ENCODE measurements at regions not wholly inside any gene's neighbourhood (a gene's known extent, or its start where the extent isn't known, plus 50 kb on each side); places are given as distances from the start of the nearest gene placed in this dataset.

DNA sequence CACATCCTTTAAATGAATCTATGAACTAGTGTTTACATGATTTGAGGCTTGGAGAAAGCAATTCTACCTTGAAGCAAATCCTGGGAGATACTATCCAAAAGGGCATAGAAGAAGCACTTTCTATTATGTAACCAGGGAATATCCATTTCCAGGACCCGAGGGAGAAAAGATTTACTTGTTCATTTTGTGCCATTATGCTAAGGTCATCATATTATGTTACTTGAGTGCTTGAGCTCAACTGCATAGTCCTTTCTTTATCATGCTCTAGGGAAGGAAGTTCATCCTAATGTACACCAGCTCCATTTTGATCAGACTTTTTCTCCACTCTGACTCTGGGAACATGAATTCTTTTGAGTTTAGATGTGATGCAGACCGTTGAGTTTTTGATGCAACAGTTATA, 188.6 kb upstream of the SNX7 start:
- Mint-ChIP-seq H3K4me1 (peaks cover 3% of the 10 kb centered on the region), H3K9me3 (no peaks in the 10 kb centered on the region), H3K27ac (no peak overlapping the region), H3K36me3 (no peaks in the 10 kb centered on the region), H3K4me3 (no peak overlapping the region), H3K27me3 (ENCODE audit: insufficient read depth, low read depth) (no peaks in the 10 kb centered on the region)
- TF ChIP-seq EZH2 (IDR thresholded peaks at IDR 0.05) (no peak), EZH2phosphoT487 (IDR thresholded peaks at IDR 0.05) (no peak)
- TF ChIP-seq, protein P1, sequence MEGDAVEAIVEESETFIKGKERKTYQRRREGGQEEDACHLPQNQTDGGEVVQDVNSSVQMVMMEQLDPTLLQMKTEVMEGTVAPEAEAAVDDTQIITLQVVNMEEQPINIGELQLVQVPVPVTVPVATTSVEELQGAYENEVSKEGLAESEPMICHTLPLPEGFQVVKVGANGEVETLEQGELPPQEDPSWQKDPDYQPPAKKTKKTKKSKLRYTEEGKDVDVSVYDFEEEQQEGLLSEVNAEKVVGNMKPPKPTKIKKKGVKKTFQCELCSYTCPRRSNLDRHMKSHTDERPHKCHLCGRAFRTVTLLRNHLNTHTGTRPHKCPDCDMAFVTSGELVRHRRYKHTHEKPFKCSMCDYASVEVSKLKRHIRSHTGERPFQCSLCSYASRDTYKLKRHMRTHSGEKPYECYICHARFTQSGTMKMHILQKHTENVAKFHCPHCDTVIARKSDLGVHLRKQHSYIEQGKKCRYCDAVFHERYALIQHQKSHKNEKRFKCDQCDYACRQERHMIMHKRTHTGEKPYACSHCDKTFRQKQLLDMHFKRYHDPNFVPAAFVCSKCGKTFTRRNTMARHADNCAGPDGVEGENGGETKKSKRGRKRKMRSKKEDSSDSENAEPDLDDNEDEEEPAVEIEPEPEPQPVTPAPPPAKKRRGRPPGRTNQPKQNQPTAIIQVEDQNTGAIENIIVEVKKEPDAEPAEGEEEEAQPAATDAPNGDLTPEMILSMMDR (IDR thresholded peaks at IDR 0.05): no peak
- Histone ChIP-seq H3K4me3 (no peak overlapping the region), H4K20me1 (ENCODE audit: low read depth) (no peaks in the 10 kb centered on the region), H3K79me2 (ENCODE audit: low read depth) (no peaks in the 10 kb centered on the region), H3K36me3 (no peaks in the 10 kb centered on the region), H3F3A (ENCODE audit: low read depth) (no peaks in the 10 kb centered on the region), H3K27ac (no peak overlapping the region), H3K4me2 (no peak overlapping the region), H3K4me1 (no peaks in the 10 kb centered on the region), H3K9me3 (ENCODE audit: low read depth) (no peaks in the 10 kb centered on the region), H2AFZ (replicated peaks) (no peak overlapping the region), H3K9ac (no peak overlapping the region), H3K27me3 (no peaks in the 10 kb centered on the region)
- no peak for DNase-seq (ENCODE audit: low spot score)

- no peaks in the 10 kb centered on the region for H4K20me1 ChIP-seq (ENCODE audit: low read depth)
- no peak overlapping the region for H2AFZ ChIP-seq (replicated peaks)
- Mint-ChIP-seq H3K4me1 (peaks cover 2% of the 10 kb centered on the region), H3K4me3 (no peak overlapping the region), H3K9me3 (no peaks in the 10 kb centered on the region), H3K27me3 (ENCODE audit: insufficient read depth, low read depth) (no peaks in the 10 kb centered on the region), H3K36me3 (no peaks in the 10 kb centered on the region), H3K27ac (no peak overlapping the region)
- no peaks in the 10 kb centered on the region for H3K79me2 ChIP-seq (ENCODE audit: low read depth)
- no peaks in the 10 kb centered on the region for H3K27me3 ChIP-seq
- no peaks in the 10 kb centered on the region for H3K36me3 ChIP-seq
- H3K9me3 ChIP-seq (ENCODE audit: low read depth): no peaks in the 10 kb centered on the region
- H3F3A ChIP-seq (ENCODE audit: low read depth): no peaks in the 10 kb centered on the region
- no peak overlapping the region for H3K4me3 ChIP-seq
- no peak overlapping the region for H3K9ac ChIP-seq
- TF ChIP-seq, protein P1 (IDR thresholded peaks at IDR 0.05): no peak
- TF ChIP-seq EZH2 (IDR thresholded peaks at IDR 0.05) (no peak), EZH2phosphoT487 (IDR thresholded peaks at IDR 0.05) (no peak)
- H3K4me2 ChIP-seq: no peak overlapping the region
- DNase-seq (ENCODE audit: low spot score): no peak
- no peak overlapping the region for H3K27ac ChIP-seq
- H3K4me1 ChIP-seq: no peaks in the 10 kb centered on the region
These were observed 189.9 kb upstream of the SNX7 start for GRCh38 chr1:98471633-98472032.

DNA sequence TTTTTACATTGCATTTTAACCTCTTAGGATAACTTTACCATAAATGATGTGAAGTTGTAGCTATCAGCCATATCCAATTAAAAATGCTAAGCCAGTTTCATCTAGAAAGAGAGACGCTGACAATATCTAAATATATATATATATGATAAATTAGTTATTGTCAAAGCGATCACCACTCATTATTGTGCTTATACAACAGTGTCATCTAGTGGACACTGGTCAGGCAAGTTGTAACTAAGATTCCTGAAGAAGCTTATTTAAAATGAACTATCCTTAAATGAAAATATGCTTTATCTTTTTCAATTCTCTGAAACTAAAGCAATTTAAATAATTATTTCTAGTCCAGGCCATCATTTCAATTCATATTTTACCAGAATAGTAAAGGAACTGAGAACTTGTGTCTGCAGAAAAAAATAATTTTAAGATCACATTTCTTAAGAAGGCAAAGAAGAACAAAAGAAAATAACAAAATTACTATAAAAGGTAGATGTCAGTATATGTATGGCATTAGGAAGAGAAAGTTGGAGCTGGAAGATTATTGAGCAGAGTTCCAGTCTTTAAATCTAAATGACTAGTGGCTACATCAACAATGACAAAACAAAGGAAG, 193.3 kb upstream of the SNX7 start:
- Mint-ChIP-seq H3K27ac (no peak overlapping the region), H3K4me3 (no peak overlapping the region), H3K27me3 (ENCODE audit: insufficient read depth, low read depth) (no peaks in the 10 kb centered on the region), H3K4me1 (peaks cover 2% of the 10 kb centered on the region), H3K9me3 (no peaks in the 10 kb centered on the region), H3K36me3 (no peaks in the 10 kb centered on the region)
- Histone ChIP-seq H3K79me2 (ENCODE audit: low read depth) (no peaks in the 10 kb centered on the region), H3K4me2 (no peak overlapping the region), H3F3A (ENCODE audit: low read depth) (no peaks in the 10 kb centered on the region), H4K20me1 (ENCODE audit: low read depth) (no peaks in the 10 kb centered on the region), H3K36me3 (no peaks in the 10 kb centered on the region), H3K27ac (no peak overlapping the region), H3K9me3 (ENCODE audit: low read depth) (no peaks in the 10 kb centered on the region), H3K4me3 (no peak overlapping the region), H3K9ac (no peak overlapping the region), H2AFZ (replicated peaks) (no peak overlapping the region), H3K27me3 (no peaks in the 10 kb centered on the region), H3K4me1 (no peaks in the 10 kb centered on the region)
- DNase-seq (ENCODE audit: low spot score): peak; percentile 48
- TF ChIP-seq, protein P1 (IDR thresholded peaks at IDR 0.05): peak; percentile 83
- TF ChIP-seq EZH2phosphoT487 (IDR thresholded peaks at IDR 0.05) (no peak), EZH2 (IDR thresholded peaks at IDR 0.05) (no peak)

Data from neural progenitor cell (in vitro differentiated cells).